ENCODE measurements at regions not wholly inside any gene's neighbourhood (a gene's known extent, or its start where the extent isn't known, plus 50 kb on each side); places are given as distances from the start of the nearest gene placed in this dataset.

DNA sequence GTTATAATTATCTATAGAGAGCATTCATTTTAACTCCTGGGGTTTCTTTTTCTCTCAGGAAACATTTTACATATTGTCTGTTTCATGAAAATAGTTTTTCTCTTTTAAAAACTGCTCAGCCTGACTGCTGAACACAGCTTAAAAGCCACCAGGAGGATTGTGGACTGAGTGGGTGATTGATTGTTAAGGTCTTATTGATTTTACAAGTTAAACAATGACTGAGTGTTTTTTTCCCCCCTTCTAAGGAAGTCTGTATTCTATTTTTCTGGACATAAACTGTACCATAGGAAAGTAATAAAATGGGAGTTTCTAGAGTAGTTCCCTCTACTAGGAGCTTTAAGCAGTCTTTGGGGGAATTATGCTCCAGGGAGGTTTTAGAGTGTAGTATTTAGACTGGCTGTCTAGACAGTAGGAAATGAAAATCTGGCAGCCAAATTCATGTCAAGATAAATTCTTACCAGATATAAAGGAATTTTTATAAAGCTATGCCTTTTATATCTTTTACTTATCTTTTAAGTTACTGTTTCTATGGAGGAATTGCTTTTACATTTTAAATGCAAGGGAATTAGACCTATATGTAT, 463.9 kb downstream of the PRR16 start:
- H3K36me3 ChIP-seq = no peaks in the 10 kb centered on the region
- intact Hi-C loops (cut with DNase I) = no loop called here
- H3K27ac ChIP-seq (replicated peaks in 1 of 4) = no peak overlapping the region
- no peaks in the 10 kb centered on the region for H3K9me3 ChIP-seq
- TF ChIP-seq POLR2A (IDR thresholded peaks at IDR 0.05; ENCODE audit: low read depth) (no peak), EP300 (IDR thresholded peaks at IDR 0.05) (no peak), POLR2AphosphoS5 (IDR thresholded peaks at IDR 0.05) (no peak)
- TF ChIP-seq, protein P1, sequence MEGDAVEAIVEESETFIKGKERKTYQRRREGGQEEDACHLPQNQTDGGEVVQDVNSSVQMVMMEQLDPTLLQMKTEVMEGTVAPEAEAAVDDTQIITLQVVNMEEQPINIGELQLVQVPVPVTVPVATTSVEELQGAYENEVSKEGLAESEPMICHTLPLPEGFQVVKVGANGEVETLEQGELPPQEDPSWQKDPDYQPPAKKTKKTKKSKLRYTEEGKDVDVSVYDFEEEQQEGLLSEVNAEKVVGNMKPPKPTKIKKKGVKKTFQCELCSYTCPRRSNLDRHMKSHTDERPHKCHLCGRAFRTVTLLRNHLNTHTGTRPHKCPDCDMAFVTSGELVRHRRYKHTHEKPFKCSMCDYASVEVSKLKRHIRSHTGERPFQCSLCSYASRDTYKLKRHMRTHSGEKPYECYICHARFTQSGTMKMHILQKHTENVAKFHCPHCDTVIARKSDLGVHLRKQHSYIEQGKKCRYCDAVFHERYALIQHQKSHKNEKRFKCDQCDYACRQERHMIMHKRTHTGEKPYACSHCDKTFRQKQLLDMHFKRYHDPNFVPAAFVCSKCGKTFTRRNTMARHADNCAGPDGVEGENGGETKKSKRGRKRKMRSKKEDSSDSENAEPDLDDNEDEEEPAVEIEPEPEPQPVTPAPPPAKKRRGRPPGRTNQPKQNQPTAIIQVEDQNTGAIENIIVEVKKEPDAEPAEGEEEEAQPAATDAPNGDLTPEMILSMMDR (IDR thresholded peaks at IDR 0.05) = no peak
- H3K4me1 ChIP-seq = no peaks in the 10 kb centered on the region
- H3K4me3 ChIP-seq = no peak overlapping the region
- no peaks in the 10 kb centered on the region for H3K27me3 ChIP-seq
- no peak for DNase-seq (ENCODE audit: extremely low spot score)

DNA sequence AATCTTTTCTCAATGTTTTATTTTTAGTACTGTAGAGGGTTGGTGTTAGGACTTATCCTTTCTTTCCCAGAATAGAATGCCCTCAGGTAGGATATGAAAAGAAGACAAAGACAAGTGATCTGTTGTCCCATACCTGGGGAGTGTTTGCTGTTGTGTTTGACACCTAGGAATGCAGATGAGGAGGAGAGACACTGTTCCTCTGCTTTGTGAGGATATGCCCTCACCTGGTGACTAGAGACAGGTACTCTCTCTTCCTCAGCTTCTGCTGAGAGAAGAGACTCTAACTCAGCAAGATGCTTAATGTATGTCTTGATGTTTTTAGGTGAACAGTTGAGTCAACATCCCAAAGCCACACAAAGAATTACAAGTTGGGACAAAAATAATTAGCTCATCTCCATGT, 468.4 kb downstream of the PRR16 start:
- no peak for TF ChIP-seq EP300 (IDR thresholded peaks at IDR 0.05)
- TF ChIP-seq POLR2AphosphoS5 (IDR thresholded peaks at IDR 0.05) = no peak
- TF ChIP-seq POLR2A (IDR thresholded peaks at IDR 0.05; ENCODE audit: low read depth) = no peak
- TF ChIP-seq, protein P1 (IDR thresholded peaks at IDR 0.05) = no peak
- no peaks in the 10 kb centered on the region for H3K4me1 ChIP-seq
- H3K27me3 ChIP-seq = no peaks in the 10 kb centered on the region

DNA sequence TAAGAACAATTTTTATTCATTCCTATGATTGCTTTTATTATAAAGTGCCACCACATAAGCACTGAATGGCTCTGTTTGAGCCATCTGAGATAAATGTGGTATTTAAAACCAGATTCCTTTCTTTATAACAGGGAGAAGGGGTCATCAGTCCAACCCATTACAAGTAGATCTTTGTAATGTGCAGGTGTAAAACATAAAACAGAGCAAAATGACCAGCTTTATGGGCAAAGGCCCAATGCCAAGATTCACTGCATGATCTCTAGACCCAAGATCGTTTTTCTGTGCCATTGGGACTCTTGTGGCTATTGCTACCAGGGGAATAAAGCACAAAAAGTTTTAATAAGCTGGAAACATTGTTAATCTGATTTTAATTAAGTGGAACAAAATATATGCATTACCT, 469.9 kb downstream of the PRR16 start:
- TF ChIP-seq POLR2AphosphoS5 (IDR thresholded peaks at IDR 0.05) (no peak), EP300 (IDR thresholded peaks at IDR 0.05) (no peak)
- Histone ChIP-seq H3K27ac (replicated peaks in 1 of 4) (no peak overlapping the region), H3K4me3 (no peak overlapping the region), H3K4me1 (no peaks in the 10 kb centered on the region), H3K9me3 (no peaks in the 10 kb centered on the region), H3K27me3 (no peaks in the 10 kb centered on the region), H3K36me3 (no peaks in the 10 kb centered on the region)
- WGBS = 67% methylated on average over 1 of the region's 1 CpG
- DNase-seq (ENCODE audit: extremely low spot score) = no peak
- intact Hi-C loops (cut with DNase I) = no loop called here

More for the DNA sequence above, 468.4 kb downstream of the PRR16 start:
- Histone ChIP-seq H3K36me3 (no peaks in the 10 kb centered on the region), H3K27ac (replicated peaks in 1 of 4) (no peak overlapping the region), H3K4me3 (no peak overlapping the region), H3K9me3 (no peaks in the 10 kb centered on the region)
- DNase-seq (ENCODE audit: extremely low spot score) = no peak
- intact Hi-C loops (cut with DNase I) = no loop called here

DNA sequence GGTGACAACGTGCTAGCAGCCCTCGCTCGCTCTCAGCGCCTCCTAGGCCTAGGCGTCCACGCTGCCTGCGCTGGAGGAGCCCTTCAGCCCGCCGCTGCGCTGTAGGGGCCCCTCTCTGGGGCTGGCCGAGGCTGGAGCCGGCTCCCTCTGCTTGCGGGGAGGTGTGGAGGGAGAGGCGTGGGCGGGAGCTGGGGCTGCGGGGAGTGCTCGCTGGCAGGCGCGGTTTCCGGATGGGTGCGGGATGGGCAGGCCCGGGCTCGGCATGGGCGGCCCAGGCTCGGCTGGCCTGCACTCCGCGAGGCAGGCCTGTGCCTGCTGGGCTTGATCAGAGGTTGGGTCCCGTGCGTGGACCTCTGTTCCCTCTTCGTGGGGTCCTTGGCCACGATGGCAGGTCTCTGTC, 472.6 kb downstream of the PRR16 start:
- no peaks in the 10 kb centered on the region for H3K4me1 ChIP-seq

DNA sequence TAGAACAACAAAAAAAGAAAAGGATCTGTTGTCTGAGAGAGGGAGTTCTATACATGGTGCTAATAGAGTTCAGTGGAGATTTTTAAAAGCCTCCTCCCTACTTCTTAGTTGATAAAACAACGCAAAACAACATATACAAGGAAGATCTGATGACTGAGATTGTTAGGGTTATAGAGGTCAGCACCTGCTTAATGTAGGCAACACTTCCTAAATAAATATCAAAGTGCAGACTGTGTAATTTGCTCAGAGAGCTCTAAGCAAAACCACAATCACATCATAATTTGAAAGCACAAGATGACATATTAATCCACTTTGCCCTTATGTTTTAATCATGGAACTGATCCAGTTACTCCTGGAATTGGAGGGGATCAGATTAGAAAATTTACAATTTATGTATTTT, 474.5 kb downstream of the PRR16 start:
- Histone ChIP-seq H3K4me1 (no peaks in the 10 kb centered on the region), H3K4me3 (no peak overlapping the region), H3K27me3 (no peaks in the 10 kb centered on the region), H3K27ac (replicated peaks in 1 of 4) (no peak overlapping the region), H3K36me3 (no peaks in the 10 kb centered on the region), H3K9me3 (no peaks in the 10 kb centered on the region)
- no peak for DNase-seq (ENCODE audit: extremely low spot score)
- TF ChIP-seq, protein P1 (IDR thresholded peaks at IDR 0.05) = no peak
- WGBS = 65% methylated on average over 1 of the region's 1 CpG
- intact Hi-C loops (cut with DNase I) = no loop called here

More for the DNA sequence above, 472.6 kb downstream of the PRR16 start:
- intact Hi-C loops (cut with DNase I) = no loop called here
- no peak overlapping the region for H3K4me3 ChIP-seq
- H3K27me3 ChIP-seq = no peaks in the 10 kb centered on the region
- H3K36me3 ChIP-seq = no peaks in the 10 kb centered on the region
- no peak overlapping the region for H3K27ac ChIP-seq (replicated peaks in 1 of 4)
- no peak for DNase-seq (ENCODE audit: extremely low spot score)
- TF ChIP-seq POLR2A (IDR thresholded peaks at IDR 0.05; ENCODE audit: low read depth) (no peak), EP300 (IDR thresholded peaks at IDR 0.05) (no peak), POLR2AphosphoS5 (IDR thresholded peaks at IDR 0.05) (no peak)
- TF ChIP-seq, protein P1 (IDR thresholded peaks at IDR 0.05) = no peak
- no peaks in the 10 kb centered on the region for H3K9me3 ChIP-seq
- 92% methylated on average over 17 of the region's 31 CpGs for WGBS
